ENCODE measurements at regions not wholly inside any gene's neighbourhood (a gene's known extent, or its start where the extent isn't known, plus 50 kb on each side); places are given as distances from the start of the nearest gene placed in this dataset.
A peak's percentile ranks its signal among the peaks of the same experiment; 100 is the strongest.
"Not testable (repeated sequence)": the region's sequence is repeated elsewhere in the genome, so short reads cannot be mapped to it uniquely, and the experiment has no call there.

DNA sequence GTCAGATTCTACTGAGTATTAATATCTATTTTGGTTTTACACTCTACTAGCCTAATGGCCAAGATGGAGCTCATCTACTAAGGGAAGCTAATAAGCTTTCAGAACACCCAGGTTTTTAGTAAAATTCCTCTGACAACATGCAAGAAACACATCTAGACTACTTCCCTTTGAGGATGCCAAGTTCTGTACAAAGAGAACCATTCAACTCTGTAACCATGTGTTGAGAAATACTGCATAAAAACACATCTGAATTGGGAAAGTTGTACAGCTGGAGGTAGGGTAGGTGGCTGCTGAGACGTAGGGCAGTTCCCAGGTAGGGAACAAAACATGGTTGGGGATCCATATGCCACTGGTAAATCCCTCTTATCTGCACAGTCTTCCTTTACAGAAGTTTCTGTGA lies 66.2 kb downstream of the SC5D start:
- no peak for DNase-seq

DNA sequence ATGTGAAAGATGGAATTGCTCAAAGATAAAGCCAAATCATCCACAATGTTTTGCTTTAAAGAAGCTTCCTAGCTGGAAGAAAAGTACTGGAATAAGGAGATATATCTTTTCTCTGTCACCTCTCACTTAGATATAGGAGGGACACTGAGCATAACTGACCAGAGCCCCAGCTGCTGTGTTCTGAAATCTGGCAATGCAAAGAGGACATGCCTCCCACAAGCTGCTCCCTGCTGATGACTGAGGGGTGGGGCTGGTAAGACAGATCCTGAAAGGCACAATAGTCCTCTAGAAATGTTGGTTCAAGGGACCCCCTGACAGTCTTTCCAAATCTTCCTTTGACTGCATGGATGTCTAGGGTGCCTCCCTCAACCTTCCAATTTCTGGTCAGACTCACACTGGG lies 67.0 kb downstream of the SC5D start:
- no peak for DNase-seq

DNA sequence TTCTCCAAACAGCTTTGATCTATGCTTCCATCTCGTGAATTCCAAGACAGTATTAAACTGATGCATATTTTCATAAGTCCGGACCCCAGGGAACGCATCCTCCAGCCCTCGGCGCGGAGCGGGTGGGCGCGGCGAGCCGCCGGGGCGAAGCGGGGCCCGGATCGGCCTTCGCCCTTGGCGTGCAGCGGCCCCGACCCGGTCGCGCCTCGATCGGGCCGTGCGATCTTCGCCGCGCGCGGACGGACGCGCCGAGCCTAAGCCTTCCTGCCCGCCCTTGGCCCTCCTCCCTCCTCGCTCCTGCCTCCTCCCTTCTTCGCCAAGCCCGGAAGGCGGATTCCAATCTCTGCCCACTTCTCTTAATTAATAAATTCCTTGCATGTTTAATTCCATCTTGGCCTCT lies 70.4 kb downstream of the SC5D start:
- not testable (repeated sequence) for DNase-seq

DNA sequence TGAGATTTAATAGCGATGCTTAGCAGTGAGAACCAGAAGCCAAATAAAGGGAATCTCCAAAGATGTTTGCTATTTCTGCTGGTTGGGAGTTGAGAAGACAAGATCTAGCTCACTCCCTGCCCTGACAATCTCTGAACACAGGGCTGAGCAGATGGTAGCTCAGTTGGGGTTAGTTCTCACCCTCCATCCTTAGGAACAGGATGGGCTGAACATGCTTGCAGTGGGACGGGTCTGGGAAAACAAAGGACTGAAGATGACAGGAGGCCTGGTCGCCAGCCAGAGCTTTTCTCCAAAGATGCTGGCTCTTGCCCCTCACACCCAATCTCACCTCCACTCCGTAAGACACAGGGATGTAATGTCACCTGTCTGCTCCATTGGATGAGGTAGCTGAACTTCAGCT lies 72.7 kb downstream of the SC5D start:
- DNase-seq, result no peak

- no peak for DNase-seq
Observed at GRCh38 chr11:121366038-121366437, 73.5 kb downstream of the SC5D start.

GRCh38 chr11:121367001-121367843 lies 74.7 kb downstream of the SC5D start:
- peak; percentile 43 for DNase-seq

DNA sequence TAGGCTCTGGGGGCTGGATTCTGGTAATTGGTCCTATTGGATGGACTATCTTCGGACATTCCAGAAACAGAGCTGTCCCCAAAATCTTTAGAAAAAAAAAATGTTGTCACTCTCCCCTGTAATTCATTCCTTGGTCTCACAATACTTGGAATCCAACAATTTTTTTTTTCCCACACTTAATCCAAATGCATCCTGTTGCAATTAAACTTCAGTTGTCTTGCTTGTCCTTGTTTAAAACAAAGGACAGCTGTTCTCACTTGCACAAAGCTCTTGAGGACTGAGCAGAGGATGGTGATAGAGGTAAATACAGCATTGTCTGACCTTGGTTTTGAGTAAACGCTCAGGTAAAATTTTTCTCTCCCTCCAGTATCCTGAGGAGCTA lies 75.3 kb downstream of the SC5D start:
- DNase-seq, result no peak

- DNase-seq, result no peak
Observed at GRCh38 chr11:121368364-121369240, 76.0 kb downstream of the SC5D start.

DNA sequence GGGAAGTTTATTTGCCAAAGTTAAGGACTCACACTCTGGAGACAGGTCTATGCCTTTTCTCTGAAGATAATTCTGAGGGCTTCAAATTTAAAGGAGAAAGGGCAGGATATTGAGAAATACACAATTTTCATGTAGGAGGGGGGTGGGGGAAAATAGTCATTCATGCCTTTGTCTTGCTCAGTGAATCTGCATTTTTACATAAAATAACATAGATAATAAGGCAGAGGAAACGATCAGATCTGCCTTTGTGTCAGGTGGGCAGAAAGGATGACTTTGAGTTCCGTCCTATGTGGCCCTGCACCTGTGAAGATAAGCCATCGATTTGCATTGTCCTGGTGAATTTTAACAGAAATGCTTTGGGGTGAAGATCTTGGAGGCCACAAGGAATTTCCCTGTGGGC lies 76.8 kb downstream of the SC5D start:
- DNase-seq, result no peak

DNA sequence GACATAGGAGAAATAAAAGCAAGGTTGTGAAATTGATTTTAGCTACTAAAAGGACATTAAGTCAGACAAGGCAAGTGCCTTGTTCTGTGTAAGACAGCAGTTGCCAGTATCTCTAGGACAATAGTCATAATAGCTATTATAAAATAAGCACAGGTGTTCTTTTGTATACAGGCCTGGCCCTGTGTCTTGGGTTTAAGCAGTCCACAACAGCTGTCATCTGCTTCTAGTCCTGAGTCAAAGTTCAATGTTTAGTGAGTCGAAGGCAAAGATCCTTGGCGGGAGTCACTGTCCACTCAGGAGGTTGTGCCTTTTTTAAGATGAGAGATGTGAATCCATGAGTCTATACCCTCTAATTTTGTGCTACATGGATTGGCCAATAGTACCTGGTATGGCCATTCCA lies 79.5 kb downstream of the SC5D start:
- DNase-seq, result no peak

GRCh38 chr11:121372671-121373429 lies 79.3 kb upstream of the SORL1 start:
- DNase-seq, result no peak

GRCh38 chr11:121374286-121374985 lies 77.7 kb upstream of the SORL1 start:
- DNase-seq, result no peak

DNA sequence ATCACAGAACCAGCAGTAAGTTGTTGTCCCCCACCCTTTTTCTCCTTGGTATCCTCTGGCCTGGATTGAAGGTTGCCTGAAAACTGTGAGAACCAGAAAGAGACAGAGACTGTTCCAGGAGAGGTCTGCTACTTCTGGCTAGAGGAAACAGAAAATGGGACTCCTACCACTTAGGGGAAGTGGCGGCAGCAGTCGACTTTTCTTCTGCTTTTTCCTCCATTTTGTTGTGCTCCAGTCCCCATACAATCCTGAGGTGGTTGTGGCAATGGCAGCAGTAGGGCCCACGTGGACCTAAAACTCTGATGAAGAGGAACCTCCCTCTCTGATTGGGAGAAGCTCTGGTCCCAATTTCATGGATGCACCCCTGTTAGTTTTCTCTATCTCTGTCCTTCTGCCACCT lies 76.0 kb upstream of the SORL1 start:
- DNase-seq, result no peak

- not testable (repeated sequence) for DNase-seq
Observed at GRCh38 chr11:121379145-121379810, 72.8 kb upstream of the SORL1 start.

GRCh38 chr11:121383716-121384115 lies 68.4 kb upstream of the SORL1 start:
- DNase-seq, result no peak

GRCh38 chr11:121385688-121386087 lies 66.4 kb upstream of the SORL1 start:
- no peak for DNase-seq
